NK-92 treated with Interleukin-12 subunit alpha and Interleukin-12 subunit beta, amount 100 ng/mL, for 24 hours (cell line): ENCODE measurements at regions not wholly inside any gene's neighbourhood (a gene's known extent, or its start where the extent isn't known, plus 50 kb on each side); places are given as distances from the start of the nearest gene placed in this dataset.
"Not testable (repeated sequence)": the region's sequence is repeated elsewhere in the genome, so short reads cannot be mapped to it uniquely, and the experiment has no call there.

ENCODE experiments used
- DNase-seq: peaks from one replicate; lab custom pipeline; 2025; lab: John Stamatoyannopoulos, UW

GRCh38 chr3:104388619-104389018 lies 978.1 kb upstream of the ALCAM start:
- DNase-seq = no peak

- DNase-seq = no peak
Measured at GRCh38 chr3:104392327-104392726, 974.4 kb upstream of the ALCAM start.

- DNase-seq = no peak
Measured at GRCh38 chr3:104396974-104397669, 969.6 kb upstream of the ALCAM start.

- no peak for DNase-seq
Measured at GRCh38 chr3:104397713-104398112, 969.0 kb upstream of the ALCAM start.

GRCh38 chr3:104402902-104403301 lies 963.8 kb upstream of the ALCAM start:
- DNase-seq = no peak

- no peak for DNase-seq
Measured at GRCh38 chr3:104411757-104412156, 955.0 kb upstream of the ALCAM start.

- no peak for DNase-seq
Measured at GRCh38 chr3:104412608-104413580, 953.8 kb upstream of the ALCAM start.

- DNase-seq = no peak
Measured at GRCh38 chr3:104428337-104428925, 938.3 kb upstream of the ALCAM start.

- DNase-seq = no peak
Measured at GRCh38 chr3:104429727-104430126, 937.0 kb upstream of the ALCAM start.

GRCh38 chr3:104436506-104436905 lies 930.2 kb upstream of the ALCAM start:
- no peak for DNase-seq

GRCh38 chr3:104437131-104437750 lies 929.5 kb upstream of the ALCAM start:
- DNase-seq = no peak

- no peak for DNase-seq
Measured at GRCh38 chr3:104437891-104438290, 928.8 kb upstream of the ALCAM start.

- no peak for DNase-seq
Measured at GRCh38 chr3:104438706-104439105, 928.0 kb upstream of the ALCAM start.

- not testable (repeated sequence) for DNase-seq
Measured at GRCh38 chr3:104445252-104445919, 921.3 kb upstream of the ALCAM start.

- no peak for DNase-seq
Measured at GRCh38 chr3:104447681-104448080, 919.0 kb upstream of the ALCAM start.

GRCh38 chr3:104452697-104453096 lies 914.0 kb upstream of the ALCAM start:
- DNase-seq = no peak

- no peak for DNase-seq
Measured at GRCh38 chr3:104458657-104459056, 908.1 kb upstream of the ALCAM start.

GRCh38 chr3:104460477-104461406 lies 906.0 kb upstream of the ALCAM start:
- no peak for DNase-seq

GRCh38 chr3:104461431-104461830 lies 905.3 kb upstream of the ALCAM start:
- no peak for DNase-seq

- DNase-seq = no peak
Measured at GRCh38 chr3:104472221-104472620, 894.5 kb upstream of the ALCAM start.

GRCh38 chr3:104474011-104474410 lies 892.7 kb upstream of the ALCAM start:
- no peak for DNase-seq
